Activated CD4-positive, alpha-beta T cell treated with anti-CD3 and anti-CD28 coated beads, Interleukin-2, amount 10 ng/mL, durations not matched to agents 7 days and 5 days (primary cell): ENCODE measurements at regions not wholly inside any gene's neighbourhood (a gene's known extent, or its start where the extent isn't known, plus 50 kb on each side); places are given as distances from the start of the nearest gene placed in this dataset.

ENCODE experiments used
- CTCF ChIA-PET: fragments of 350-600 bp; sonication (Branson Sonifier 250); formaldehyde crosslinking; loops from one replicate; lab custom pipeline; 2021; ENCODE audit warnings: antibody characterized with exemption; lab: Charles Lee
- POLR2A ChIA-PET: fragments of 350-600 bp; sonication (Branson Sonifier 250); formaldehyde crosslinking; loops from one replicate; lab custom pipeline; 2021; ENCODE audit warnings: antibody characterized with exemption; lab: Charles Lee
- DNase-seq: peaks from one replicate; pipeline ENCODE4 v3.0.0-alpha.2; 2020
- H3K27ac Mint-ChIP-seq: one replicate; pipeline ENCODE4 v1.8.0; 2021; ENCODE audit warnings: mild to moderate bottlenecking, moderate library complexity, mixed read lengths
- H3K27me3 Mint-ChIP-seq: one replicate; pipeline ENCODE4 v1.8.0; 2021; ENCODE audit warnings: mixed read lengths
- H3K36me3 Mint-ChIP-seq: one replicate; pipeline ENCODE4 v1.8.0; 2021; ENCODE audit warnings: low read depth, mixed read lengths
- H3K4me1 Mint-ChIP-seq: one replicate; pipeline ENCODE4 v1.8.0; 2021; ENCODE audit warnings: mixed read lengths
- H3K4me3 Mint-ChIP-seq: one replicate; pipeline ENCODE4 v1.8.0; 2021; ENCODE audit warnings: mild to moderate bottlenecking, moderate library complexity, mixed read lengths
- H3K9me3 Mint-ChIP-seq: one replicate; pipeline ENCODE4 v1.8.0; 2021; ENCODE audit warnings: mixed read lengths

DNA sequence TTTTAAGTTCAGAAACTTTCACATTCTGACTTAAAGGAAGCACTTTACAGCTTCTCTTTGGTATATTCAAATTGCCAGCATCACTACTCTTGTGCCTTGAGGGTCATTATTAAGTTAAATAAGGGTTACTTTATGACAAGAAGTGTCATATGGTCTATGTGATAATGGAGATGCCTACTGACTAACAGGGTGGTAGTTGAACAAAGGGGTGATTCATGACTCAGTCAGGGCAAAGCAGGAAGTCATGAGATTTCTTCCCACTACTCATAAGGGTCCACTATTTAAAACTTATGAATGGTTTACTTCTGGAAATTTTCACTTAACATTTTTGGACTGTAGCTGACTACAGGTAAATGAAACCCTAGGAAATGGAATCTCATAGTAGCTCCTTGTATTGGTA is 938.3 kb upstream of the PTPRD start:
- DNase-seq, result no peak
- ChIA-PET CTCF (interaction anchor here (0.8 kb wide), 1 partner anchor 9 kb away, joined by 3 read pairs; no protein-coding TSS in a partner anchor), POLR2A (no interaction called here)
- peaks cover 2% of the 10 kb centered on the region for H3K9me3 Mint-ChIP-seq
- H3K4me1 Mint-ChIP-seq, result no peaks in the 10 kb centered on the region
- H3K36me3 Mint-ChIP-seq, result no peaks in the 10 kb centered on the region
- no peak overlapping the region for H3K4me3 Mint-ChIP-seq
- no peak overlapping the region for H3K27ac Mint-ChIP-seq
- H3K27me3 Mint-ChIP-seq, result no peaks in the 10 kb centered on the region

DNA sequence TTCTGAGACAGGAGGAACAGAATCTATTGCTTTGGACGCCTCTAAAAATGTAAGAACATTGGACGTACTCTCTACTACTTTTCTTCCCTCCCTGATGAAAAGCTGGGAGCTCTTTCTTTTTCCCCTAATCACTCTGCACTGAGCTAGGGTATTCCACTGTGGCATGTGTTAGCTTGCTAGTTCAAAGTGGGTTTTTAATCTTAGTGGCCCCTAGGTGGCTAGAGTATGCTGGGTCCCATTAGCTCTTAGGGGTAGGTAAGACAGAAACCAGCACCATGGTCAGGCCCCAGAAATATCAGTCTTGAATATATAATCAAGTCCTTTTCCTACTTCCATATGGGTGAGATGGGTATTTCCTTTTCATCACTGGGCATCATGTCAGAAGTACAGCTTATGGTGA is 945.2 kb upstream of the PTPRD start:
- CTCF ChIA-PET, result interaction anchor here (0.6 kb wide), 1 partner anchor 285 kb away, joined by 4 read pairs; no protein-coding TSS in a partner anchor
- POLR2A ChIA-PET, result no interaction called here
- no peak overlapping the region for H3K4me3 Mint-ChIP-seq
- H3K9me3 Mint-ChIP-seq, result peaks cover 10% of the 10 kb centered on the region
- DNase-seq, result no peak
- no peaks in the 10 kb centered on the region for H3K27me3 Mint-ChIP-seq
- H3K27ac Mint-ChIP-seq, result no peak overlapping the region
- no peaks in the 10 kb centered on the region for H3K36me3 Mint-ChIP-seq
- H3K4me1 Mint-ChIP-seq, result no peaks in the 10 kb centered on the region

DNA sequence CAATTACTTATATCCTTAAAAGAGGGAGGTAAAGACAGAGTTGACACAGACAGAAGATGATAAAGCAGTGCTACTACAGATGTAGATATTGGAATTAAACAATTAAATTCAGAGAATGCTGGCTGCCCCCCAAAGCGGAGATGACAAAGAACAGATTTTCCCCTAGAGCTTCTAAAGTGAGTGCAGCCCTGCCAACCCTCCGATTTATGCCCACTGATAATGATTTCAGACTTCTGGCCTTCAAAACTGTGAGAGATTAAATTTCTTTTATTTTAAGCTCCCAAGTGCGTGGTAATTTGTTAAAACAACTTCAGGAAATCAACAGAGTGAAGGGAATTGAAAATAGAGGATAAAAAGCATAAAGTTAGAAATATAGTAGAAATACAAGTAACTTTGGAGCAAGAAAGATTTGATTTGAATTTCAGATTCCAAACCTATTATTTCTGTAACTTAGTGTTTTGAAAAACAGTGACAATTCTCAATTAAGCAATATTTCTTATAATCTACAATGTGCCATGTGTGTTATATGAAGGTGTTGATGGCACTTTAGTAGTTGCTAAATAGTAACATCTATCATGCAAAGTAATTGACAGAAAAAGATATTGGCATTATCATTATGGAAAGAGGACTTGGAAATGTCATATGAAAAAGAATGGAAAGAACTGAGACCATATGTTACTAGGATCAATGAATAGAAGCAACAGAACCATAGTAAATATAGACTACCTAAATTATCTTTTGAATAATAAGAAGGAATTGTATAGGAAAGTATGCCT is 946.4 kb upstream of the PTPRD start:
- no peaks in the 10 kb centered on the region for H3K27me3 Mint-ChIP-seq
- ChIA-PET POLR2A (no interaction called here), CTCF (no interaction called here)

DNA sequence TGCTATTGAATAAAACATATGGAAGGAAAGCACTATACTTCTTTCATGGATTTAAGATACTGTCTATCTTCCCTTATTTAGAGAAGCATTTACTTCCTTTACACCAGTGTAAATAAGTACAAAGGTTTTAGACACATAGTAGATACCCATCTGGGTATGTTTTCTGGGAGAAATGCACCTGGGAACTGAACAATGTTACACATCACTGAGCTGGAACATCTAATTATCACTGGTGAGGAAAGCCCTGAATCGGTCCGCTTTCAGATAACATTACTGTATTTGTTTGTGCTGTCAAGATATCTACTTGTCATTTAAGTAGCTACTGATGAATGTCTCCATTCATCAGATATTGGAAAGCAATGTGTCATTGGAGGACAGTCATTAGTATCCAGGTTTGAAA is 964.7 kb upstream of the PTPRD start:
- Mint-ChIP-seq H3K27me3 (no peaks in the 10 kb centered on the region), H3K27ac (no peak overlapping the region), H3K9me3 (peaks cover 3% of the 10 kb centered on the region), H3K4me1 (no peaks in the 10 kb centered on the region), H3K4me3 (no peak overlapping the region), H3K36me3 (no peaks in the 10 kb centered on the region)
- ChIA-PET POLR2A (no interaction called here), CTCF (no interaction called here)
- DNase-seq, result no peak

More for the DNA sequence above, 946.4 kb upstream of the PTPRD start:
- Mint-ChIP-seq H3K4me1 (no peaks in the 10 kb centered on the region), H3K27ac (no peak overlapping the region), H3K36me3 (no peaks in the 10 kb centered on the region), H3K9me3 (peaks cover 10% of the 10 kb centered on the region), H3K4me3 (no peak overlapping the region)
- DNase-seq, result no peak

DNA sequence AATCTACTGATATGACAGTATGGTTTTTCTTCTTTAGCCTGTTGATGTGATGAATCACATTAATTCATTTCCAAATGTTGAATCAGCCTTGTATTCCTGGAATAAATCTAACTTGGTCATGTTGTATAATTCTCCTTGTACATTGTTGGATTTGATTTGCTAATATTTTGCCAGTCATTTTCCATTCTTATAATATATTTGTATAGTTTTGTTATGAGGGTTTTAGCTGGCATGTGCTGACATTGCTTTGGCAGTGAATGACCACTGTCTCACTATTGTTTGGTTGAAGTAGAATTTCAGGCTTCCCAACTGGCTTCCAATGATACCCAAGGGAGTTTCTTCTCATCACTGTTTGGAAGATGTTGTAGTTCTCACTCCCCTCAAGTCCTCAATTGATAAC is 983.0 kb upstream of the PTPRD start:
- H3K4me3 Mint-ChIP-seq, result no peak overlapping the region
- no peaks in the 10 kb centered on the region for H3K4me1 Mint-ChIP-seq
- ChIA-PET POLR2A (no interaction called here), CTCF (no interaction called here)
- no peak overlapping the region for H3K27ac Mint-ChIP-seq
- peaks cover 3% of the 10 kb centered on the region for H3K9me3 Mint-ChIP-seq
- no peaks in the 10 kb centered on the region for H3K27me3 Mint-ChIP-seq
- no peaks in the 10 kb centered on the region for H3K36me3 Mint-ChIP-seq
- no peak for DNase-seq

DNA sequence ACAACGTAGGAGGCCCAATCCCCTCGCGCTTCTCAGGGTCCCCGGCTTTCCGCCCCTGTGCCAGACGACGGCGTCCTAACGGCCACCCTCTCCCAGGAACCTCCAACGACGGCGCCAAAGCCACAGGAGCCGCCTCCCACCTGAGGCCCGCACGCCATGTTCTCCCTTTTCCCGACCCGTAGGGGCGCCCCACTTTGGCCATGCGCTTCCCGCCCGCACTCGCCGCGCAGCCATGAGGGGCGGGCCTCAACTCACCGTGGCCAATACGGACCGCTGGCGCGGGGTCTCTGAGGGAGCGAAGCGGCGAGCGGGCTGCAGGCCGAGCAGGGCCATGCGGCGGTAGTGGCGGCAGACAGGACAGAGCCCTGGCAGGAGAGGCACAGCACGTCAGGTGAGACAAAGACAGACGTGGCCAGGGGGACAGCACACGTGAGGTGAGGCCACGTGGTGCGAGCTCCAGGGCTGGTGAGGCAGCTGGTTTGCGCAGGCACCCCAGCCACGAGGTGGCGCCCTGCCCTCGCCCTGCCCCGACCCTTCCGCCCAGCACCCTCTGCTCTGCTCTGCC is 1005.5 kb upstream of the PTPRD start:
- H3K9me3 Mint-ChIP-seq, result peaks cover 17% of the 10 kb centered on the region
- CTCF ChIA-PET, result no interaction called here
- DNase-seq, result no peak

DNA sequence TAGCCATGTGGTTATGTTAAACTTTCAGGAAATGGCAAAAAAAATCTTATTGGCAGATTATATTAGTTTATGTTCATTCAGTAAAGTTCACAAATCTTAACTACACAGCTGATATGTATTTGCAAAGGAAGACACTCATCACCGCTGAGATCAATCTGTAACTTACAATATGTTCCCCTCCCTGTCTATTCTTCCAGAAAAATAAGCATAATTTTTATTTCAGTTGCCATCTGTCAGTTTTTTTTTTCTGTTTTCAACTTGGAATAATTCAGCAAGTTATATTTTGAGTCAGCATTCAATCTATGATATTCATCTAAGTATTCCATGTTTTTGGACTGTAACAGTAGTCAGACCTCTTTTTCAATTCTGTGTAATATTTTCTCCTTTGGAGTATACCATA is 1019.9 kb upstream of the PTPRD start:
- Mint-ChIP-seq H3K27me3 (no peaks in the 10 kb centered on the region), H3K9me3 (peaks cover 22% of the 10 kb centered on the region), H3K4me3 (no peak overlapping the region)

More for the DNA sequence above, 1005.5 kb upstream of the PTPRD start:
- H3K27ac Mint-ChIP-seq, result no peak overlapping the region
- no peaks in the 10 kb centered on the region for H3K36me3 Mint-ChIP-seq
- H3K4me1 Mint-ChIP-seq, result no peaks in the 10 kb centered on the region
- H3K27me3 Mint-ChIP-seq, result no peaks in the 10 kb centered on the region
- POLR2A ChIA-PET, result no interaction called here
- no peak overlapping the region for H3K4me3 Mint-ChIP-seq

DNA sequence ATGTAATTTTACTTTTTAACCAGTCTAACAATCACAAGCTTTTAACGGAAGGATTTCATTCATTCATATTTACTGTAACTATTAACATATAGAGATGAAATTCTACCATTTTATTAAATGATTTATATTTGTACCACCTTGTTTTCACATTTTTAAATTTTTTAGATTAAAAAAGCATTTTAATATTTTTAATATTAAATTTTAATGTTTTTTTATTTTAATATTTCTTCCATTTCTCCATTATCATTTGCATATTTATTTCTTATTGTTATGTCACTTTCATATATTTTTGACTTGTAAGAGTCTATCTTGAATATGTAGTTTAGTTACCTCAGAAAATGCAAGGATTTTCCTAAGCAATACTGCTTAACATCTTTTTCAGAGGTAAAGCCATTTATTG is 1034.0 kb upstream of the PTPRD start:
- POLR2A ChIA-PET, result no interaction called here
- Mint-ChIP-seq H3K4me3 (no peak overlapping the region), H3K27ac (no peak overlapping the region), H3K4me1 (no peaks in the 10 kb centered on the region), H3K27me3 (no peaks in the 10 kb centered on the region), H3K9me3 (peaks cover 6% of the 10 kb centered on the region), H3K36me3 (no peaks in the 10 kb centered on the region)
- CTCF ChIA-PET, result no interaction called here
- DNase-seq, result no peak

More for the DNA sequence above, 1019.9 kb upstream of the PTPRD start:
- no peak for DNase-seq
- Mint-ChIP-seq H3K36me3 (no peaks in the 10 kb centered on the region), H3K4me1 (no peaks in the 10 kb centered on the region), H3K27ac (no peak overlapping the region)
- ChIA-PET POLR2A (no interaction called here), CTCF (no interaction called here)

DNA sequence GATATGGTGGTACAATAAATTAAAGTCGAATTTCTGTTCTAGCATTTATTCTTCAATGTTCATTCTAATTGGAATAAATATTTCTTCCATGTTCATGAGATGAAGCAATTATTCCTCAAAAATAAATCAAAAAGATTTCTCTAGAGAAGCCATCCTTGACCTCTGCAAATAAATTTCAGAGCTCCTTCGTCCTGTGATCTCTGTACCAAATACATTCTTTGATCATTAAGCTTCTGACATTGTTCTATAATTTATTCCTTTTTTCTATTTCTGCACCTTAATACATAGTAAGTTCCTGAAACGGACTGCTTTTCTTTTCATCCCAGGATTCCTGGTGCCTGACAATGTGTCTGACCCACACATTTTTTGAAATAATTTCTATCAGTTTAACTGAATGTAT is 1039.3 kb upstream of the TYRP1 start:
- H3K27me3 Mint-ChIP-seq, result no peaks in the 10 kb centered on the region
- DNase-seq, result no peak
- no peak overlapping the region for H3K27ac Mint-ChIP-seq
- no peaks in the 10 kb centered on the region for H3K36me3 Mint-ChIP-seq
- H3K4me3 Mint-ChIP-seq, result no peak overlapping the region
- ChIA-PET POLR2A (no interaction called here), CTCF (no interaction called here)
- H3K4me1 Mint-ChIP-seq, result no peaks in the 10 kb centered on the region
- H3K9me3 Mint-ChIP-seq, result peaks cover 9% of the 10 kb centered on the region

DNA sequence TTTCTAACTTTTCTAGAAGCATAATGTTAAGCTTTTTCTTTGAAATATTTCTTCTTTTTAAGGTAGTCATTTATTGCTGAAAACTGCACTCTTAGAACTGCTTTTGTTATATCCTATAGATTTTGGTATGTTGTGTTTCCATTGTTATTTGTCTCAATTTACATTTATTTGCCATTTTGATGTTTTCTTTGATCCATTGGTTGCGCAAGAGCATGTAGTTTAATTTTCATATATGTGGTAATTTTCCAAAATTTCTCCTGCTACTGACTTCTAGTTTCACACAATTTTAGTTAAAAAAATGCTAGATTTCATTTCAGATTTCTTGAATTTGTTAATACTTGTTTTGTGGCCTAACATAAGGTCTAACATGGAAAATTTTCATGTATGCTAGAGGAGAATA is 1029.3 kb upstream of the TYRP1 start:
- no peak overlapping the region for H3K27ac Mint-ChIP-seq
- no peaks in the 10 kb centered on the region for H3K36me3 Mint-ChIP-seq
- no peak overlapping the region for H3K4me3 Mint-ChIP-seq
- ChIA-PET POLR2A (no interaction called here), CTCF (no interaction called here)
- no peak for DNase-seq
- no peaks in the 10 kb centered on the region for H3K27me3 Mint-ChIP-seq
- H3K4me1 Mint-ChIP-seq, result no peaks in the 10 kb centered on the region
- peaks cover 14% of the 10 kb centered on the region for H3K9me3 Mint-ChIP-seq

DNA sequence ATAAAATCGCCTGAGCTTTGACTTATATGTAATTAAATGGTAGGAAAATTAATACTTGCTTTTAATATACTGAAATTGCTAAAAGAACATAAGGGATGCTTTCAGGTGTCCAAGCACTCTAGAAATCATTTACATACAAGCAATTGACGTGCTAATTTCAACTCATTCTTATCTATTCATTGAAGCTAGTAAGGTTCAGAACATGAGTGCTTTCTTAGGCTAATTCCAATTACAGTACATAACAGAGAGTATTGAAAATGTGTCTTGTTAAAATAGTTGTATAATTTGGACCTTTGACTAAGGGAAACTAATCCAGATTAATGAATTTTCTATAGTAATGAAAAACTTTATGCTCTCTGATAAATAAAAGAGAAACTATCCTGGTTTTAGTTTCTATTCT is 1016.4 kb upstream of the TYRP1 start:
- Mint-ChIP-seq H3K27ac (no peak overlapping the region), H3K36me3 (no peaks in the 10 kb centered on the region), H3K27me3 (no peaks in the 10 kb centered on the region), H3K4me3 (no peak overlapping the region), H3K4me1 (no peaks in the 10 kb centered on the region), H3K9me3 (peaks cover 9% of the 10 kb centered on the region)
- no peak for DNase-seq
- POLR2A ChIA-PET, result no interaction called here
- CTCF ChIA-PET, result no interaction called here

DNA sequence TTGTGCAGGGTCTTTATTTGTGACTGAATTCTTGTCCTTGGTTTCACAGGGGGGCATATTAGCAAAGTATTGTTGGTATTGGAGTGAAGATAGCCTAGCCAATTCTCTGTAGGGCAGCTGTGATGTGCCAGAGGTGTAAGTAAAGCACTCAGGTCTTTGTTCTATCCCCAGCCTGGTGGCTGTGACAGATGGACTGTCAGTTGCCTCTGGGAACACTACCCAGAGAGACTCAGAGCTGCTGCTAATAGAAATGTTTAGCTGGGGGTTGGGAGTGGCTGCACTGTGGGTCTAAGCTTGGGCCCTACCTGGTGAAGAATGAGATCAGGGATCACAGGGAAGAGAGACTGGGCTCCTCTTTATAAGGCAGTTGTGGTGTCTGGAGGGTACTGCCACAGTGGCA is 1006.5 kb upstream of the TYRP1 start:
- CTCF ChIA-PET, result no interaction called here
- no peaks in the 10 kb centered on the region for H3K36me3 Mint-ChIP-seq
- peaks cover 11% of the 10 kb centered on the region for H3K9me3 Mint-ChIP-seq
- POLR2A ChIA-PET, result no interaction called here
- H3K27me3 Mint-ChIP-seq, result no peaks in the 10 kb centered on the region
- DNase-seq, result no peak
- H3K4me1 Mint-ChIP-seq, result no peaks in the 10 kb centered on the region
- H3K27ac Mint-ChIP-seq, result no peak overlapping the region
- no peak overlapping the region for H3K4me3 Mint-ChIP-seq

DNA sequence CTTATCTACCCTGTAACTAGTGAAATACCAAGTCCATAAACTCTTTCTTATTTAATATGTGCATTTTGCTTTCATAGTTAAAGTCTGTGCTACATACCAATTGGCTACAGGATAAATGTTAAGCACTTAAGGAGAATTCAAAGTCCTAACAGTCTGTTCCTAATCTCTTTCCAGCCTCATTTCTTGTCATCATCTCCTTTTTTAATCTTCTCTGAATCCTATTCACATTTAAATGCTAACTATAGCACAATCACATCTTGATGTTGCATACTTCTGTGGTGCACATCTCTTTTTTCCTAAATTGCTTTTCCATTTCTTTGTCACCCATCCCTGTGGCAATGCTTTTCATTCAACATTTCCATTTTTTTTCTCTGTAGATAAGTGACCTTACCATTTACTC is 996.1 kb upstream of the TYRP1 start:
- POLR2A ChIA-PET, result no interaction called here
- no peaks in the 10 kb centered on the region for H3K36me3 Mint-ChIP-seq
- peaks cover 4% of the 10 kb centered on the region for H3K9me3 Mint-ChIP-seq
- CTCF ChIA-PET, result no interaction called here
- no peak overlapping the region for H3K27ac Mint-ChIP-seq
- no peaks in the 10 kb centered on the region for H3K27me3 Mint-ChIP-seq
- DNase-seq, result no peak
- no peaks in the 10 kb centered on the region for H3K4me1 Mint-ChIP-seq
- no peak overlapping the region for H3K4me3 Mint-ChIP-seq

DNA sequence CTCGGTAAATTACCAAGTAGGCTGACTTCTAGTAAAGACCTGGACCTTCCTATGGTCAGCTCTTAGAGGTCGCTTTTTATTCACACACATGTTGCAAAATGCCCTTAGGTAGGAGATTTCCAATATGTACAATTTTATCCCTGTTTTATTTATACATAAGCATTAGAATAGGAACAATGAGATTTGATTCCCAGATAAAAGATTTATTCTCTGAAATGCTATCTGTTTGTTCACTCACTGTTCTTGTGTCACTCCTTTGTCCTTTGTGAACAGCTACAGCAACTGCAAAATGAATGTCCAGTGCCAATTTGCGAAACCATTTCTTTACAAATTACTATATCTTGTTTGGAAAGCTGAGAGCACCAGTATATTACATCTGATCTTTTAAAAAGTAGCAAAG is 991.5 kb upstream of the TYRP1 start:
- CTCF ChIA-PET, result no interaction called here
- peaks cover 2% of the 10 kb centered on the region for H3K9me3 Mint-ChIP-seq

More for the DNA sequence above, 991.5 kb upstream of the TYRP1 start:
- Mint-ChIP-seq H3K4me3 (no peak overlapping the region), H3K36me3 (no peaks in the 10 kb centered on the region), H3K27ac (no peak overlapping the region), H3K4me1 (no peaks in the 10 kb centered on the region), H3K27me3 (no peaks in the 10 kb centered on the region)
- DNase-seq, result no peak
- POLR2A ChIA-PET, result no interaction called here
